AG10803 (cell line): ENCODE measurements at regions not wholly inside any gene's neighbourhood (a gene's known extent, or its start where the extent isn't known, plus 50 kb on each side); places are given as distances from the start of the nearest gene placed in this dataset.

Experiments
- DNase-seq: peaks from one replicate; pipeline ENCODE4 v3.0.0; 2010; ENCODE audit warnings: low read depth
- H3K4me3 ChIP-seq: 2 replicates; pipeline ENCODE4 v1.5.1; 2011; ENCODE audit warnings: mild to moderate bottlenecking, low read length, control low read depth
- TF ChIP-seq, protein P1 (sequence below): conservative IDR thresholded peaks from 2 replicates; pipeline ENCODE4 v1.5.1; 2011; ENCODE audit warnings: mild to moderate bottlenecking, low read length, control low read depth, inconsistent platforms

DNA sequence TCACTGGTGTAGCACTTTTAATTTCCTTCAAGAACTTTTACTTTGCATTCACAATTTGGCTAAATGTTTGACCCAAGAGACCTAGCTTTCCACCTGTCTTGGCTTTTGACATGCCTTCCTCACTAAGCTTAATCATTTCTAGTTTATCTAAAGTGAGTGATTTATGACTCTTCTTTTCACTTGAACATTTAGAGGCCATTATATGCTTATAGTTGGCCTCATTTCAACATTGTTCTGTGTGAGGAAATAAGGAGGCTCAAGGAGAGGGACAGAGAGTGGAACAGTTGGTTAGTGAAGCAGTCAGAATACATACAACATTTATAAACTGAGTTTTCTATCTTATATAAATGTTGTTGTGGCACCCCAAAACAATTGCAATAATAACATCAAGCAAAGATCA is 489.3 kb upstream of the CDH2 start:
- TF ChIP-seq, protein P1, sequence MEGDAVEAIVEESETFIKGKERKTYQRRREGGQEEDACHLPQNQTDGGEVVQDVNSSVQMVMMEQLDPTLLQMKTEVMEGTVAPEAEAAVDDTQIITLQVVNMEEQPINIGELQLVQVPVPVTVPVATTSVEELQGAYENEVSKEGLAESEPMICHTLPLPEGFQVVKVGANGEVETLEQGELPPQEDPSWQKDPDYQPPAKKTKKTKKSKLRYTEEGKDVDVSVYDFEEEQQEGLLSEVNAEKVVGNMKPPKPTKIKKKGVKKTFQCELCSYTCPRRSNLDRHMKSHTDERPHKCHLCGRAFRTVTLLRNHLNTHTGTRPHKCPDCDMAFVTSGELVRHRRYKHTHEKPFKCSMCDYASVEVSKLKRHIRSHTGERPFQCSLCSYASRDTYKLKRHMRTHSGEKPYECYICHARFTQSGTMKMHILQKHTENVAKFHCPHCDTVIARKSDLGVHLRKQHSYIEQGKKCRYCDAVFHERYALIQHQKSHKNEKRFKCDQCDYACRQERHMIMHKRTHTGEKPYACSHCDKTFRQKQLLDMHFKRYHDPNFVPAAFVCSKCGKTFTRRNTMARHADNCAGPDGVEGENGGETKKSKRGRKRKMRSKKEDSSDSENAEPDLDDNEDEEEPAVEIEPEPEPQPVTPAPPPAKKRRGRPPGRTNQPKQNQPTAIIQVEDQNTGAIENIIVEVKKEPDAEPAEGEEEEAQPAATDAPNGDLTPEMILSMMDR: no peak
- no peak overlapping the region for H3K4me3 ChIP-seq
- DNase-seq: no peak

- TF ChIP-seq, protein P1: no peak
- no peak overlapping the region for H3K4me3 ChIP-seq
- no peak for DNase-seq
Measured at GRCh38 chr18:28657961-28658360, 481.0 kb upstream of the CDH2 start.

DNA sequence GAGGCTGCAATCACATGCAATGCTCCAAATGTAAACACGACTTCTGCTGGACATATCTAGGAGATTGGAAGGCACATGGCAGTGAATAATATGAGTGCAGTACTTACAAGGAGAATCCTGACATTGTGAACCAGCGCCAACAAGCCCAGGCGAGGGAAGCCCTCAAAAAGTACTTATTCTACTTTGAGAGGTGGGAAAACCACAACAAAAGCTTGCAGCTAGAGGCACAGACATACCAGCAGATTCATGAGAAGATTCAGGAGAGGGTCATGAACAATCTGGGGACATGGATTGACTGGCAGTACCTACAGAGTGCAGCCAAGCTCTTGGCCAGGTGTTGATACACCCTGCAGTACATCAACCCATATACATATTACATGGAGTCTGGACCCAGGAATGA is 475.7 kb upstream of the CDH2 start:
- no peak overlapping the region for H3K4me3 ChIP-seq
- TF ChIP-seq, protein P1: no peak
- no peak for DNase-seq

DNA sequence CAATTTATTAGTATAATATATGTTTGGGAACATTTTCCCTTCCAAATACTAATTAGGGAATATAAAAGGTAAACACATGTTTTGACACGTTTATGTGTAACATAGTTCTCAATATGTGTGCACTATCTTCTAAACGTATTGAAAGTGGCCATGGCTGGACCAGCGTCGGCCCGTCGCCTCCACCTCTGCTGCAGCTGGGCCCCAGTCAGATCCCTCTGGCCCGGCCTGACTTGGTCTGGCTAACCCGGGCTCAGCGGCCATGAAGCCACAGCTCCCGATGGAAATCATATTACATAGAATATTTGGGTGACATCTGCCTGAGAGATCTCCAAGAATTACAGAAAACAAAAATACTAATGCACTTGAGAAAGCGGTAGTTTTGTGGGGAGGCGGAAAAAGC is 474.4 kb upstream of the CDH2 start:
- TF ChIP-seq, protein P1: no peak
- no peak overlapping the region for H3K4me3 ChIP-seq
- DNase-seq: no peak

DNA sequence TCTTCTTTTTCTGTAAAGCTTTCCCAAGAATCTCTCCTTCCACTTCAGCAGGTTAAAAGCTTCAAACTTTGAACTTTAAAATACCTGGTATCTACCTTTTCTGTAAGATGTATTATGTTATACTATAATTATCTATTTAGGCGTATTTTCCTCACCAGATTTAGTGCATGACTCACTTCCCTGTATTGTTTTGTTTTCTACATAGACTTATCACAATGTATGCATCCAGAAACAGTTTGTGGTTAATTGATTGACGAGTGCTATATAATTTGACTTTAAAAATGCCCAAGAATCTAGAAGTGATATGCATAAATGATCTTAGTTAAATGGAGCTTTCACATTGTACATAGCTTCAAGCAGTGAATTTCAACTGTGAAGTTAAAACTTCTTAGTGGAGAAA is 473.9 kb upstream of the CDH2 start:
- TF ChIP-seq, protein P1: no peak
- no peak for DNase-seq

DNA sequence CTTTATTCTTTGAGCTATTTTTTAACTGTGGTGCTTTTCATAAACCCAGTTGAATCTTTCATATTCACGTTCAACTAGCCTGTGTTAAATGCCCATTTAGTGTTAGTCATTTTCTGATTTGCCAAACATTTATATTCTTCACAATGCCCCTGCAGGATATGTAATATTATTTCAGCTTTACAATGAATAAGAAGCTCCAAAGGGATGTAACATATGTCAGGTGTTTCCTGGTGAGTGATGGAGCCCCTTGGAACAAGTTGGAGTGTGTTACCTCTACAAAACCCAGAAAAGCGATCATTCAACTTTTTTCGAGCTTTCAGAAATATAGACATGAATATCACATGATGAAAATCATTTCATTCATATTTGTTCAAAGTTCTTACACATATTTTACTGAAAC is 471.0 kb upstream of the CDH2 start:
- H3K4me3 ChIP-seq: no peak overlapping the region
- TF ChIP-seq, protein P1: no peak
- DNase-seq: no peak

More for the DNA sequence above, 473.9 kb upstream of the CDH2 start:
- H3K4me3 ChIP-seq: no peak overlapping the region

DNA sequence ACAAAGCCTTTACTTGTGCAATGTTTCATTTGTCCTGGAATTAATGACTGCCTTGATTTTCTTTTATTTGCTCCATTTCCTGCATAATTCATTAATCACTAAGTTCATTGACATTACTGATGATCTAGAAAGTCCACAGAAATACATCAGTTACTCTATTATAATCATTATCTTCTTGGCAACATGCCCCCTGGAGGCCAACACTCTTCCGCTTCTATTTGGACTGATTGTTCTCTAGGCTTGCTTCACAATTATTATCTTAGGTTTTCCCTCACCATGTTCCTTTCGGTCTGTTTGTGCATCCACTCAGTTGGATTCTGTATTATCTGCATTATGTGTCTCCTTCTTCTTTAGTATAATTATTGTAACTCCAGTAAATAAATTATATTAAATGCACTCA is 461.0 kb upstream of the CDH2 start:
- no peak for DNase-seq
- H3K4me3 ChIP-seq: no peak overlapping the region
- TF ChIP-seq, protein P1: no peak
